Large intestine (tissue), 3 donors: ENCODE measurements at regions not wholly inside any gene's neighbourhood (a gene's known extent, or its start where the extent isn't known, plus 50 kb on each side); places are given as distances from the start of the nearest gene placed in this dataset.

Experiments used
- DNase-seq, 2 donors: peaks; one replicate each; pipeline versions ENCODE4 v3.0.0 to v3.0.0-alpha.2; 2013
- H3K27ac ChIP-seq: one replicate; pipeline ENCODE4 v1.5.1; 2013; ENCODE audit warnings: low read length
- H3K27me3 ChIP-seq: 2 replicates; pipeline ENCODE4 v1.6.1; 2013; ENCODE audit warnings: low read length; ENCODE audit not compliant: control insufficient read depth, insufficient read depth
- H3K36me3 ChIP-seq: 2 replicates; pipeline ENCODE4 v1.6.1; 2013; ENCODE audit warnings: low read length; ENCODE audit not compliant: control insufficient read depth, insufficient read depth
- H3K4me1 ChIP-seq: one replicate; pipeline ENCODE4 v1.6.1; 2013; ENCODE audit warnings: low read length; ENCODE audit not compliant: control insufficient read depth, insufficient read depth
- H3K4me3 ChIP-seq: one replicate; pipeline ENCODE4 v1.5.1; 2013; ENCODE audit warnings: low read length
- H3K9me3 ChIP-seq: one replicate; pipeline ENCODE4 v1.6.1; 2013; ENCODE audit warnings: mild to moderate bottlenecking, low read depth, low read length, moderate library complexity; ENCODE audit not compliant: control insufficient read depth
- WGBS: methylation state at CpG from one replicate; pipeline ENCODE4 v1.1.5; 2013; ENCODE audit warnings: low lambda C conversion rate; ENCODE audit not compliant: insufficient coverage; 5-methylcytosine and 5-hydroxymethylcytosine counted together

DNA sequence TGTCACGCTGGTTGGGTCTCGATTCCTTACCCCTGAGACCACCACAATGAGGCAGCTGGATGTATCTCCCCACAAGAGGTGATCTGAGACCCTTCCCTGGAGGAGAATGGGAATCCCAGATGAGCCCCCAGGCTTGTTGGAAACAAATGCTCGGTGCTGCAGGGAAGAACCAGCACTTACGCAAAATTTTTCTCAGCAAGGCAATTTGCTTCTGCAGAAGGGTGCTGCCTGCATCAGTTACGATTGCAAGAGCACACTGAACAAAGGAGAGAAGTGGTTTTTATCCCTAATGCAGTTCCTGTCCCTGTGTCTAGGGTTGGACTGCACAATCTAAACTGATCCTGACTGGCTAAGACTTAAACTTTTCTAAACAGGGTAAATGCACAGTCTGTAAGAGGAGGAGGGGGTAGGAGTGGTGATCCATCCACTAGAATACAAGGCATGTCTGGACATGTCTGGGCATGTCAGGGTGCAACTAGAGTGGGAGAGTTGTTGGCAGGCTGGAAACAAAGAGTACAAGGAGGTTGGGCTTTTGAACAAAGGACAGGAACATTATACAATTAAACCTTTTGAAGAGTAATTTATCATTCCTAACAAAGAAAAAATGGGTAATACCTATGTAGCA, 114.9 kb upstream of the FAM3C start:
- WGBS, result 100% methylated on average over 1 of the region's 5 CpGs
- Histone ChIP-seq H3K27me3 (no peaks in the 10 kb centered on the region), H3K4me3 (no peak overlapping the region), H3K9me3 (peaks cover 13% of the 10 kb centered on the region), H3K4me1 (no peaks in the 10 kb centered on the region), H3K27ac (no peak overlapping the region), H3K36me3 (no peaks in the 10 kb centered on the region)
- no peak for DNase-seq

- Histone ChIP-seq H3K27me3 (no peaks in the 10 kb centered on the region), H3K27ac (no peak overlapping the region)
- WGBS, result no CpG with 5 or more reads among the region's 2 CpGs
These were observed 114.2 kb upstream of the FAM3C start for GRCh38 chr7:121510302-121510701.

GRCh38 chr7:121505540-121506182, 109.6 kb upstream of the FAM3C start:
- Histone ChIP-seq H3K27me3 (no peaks in the 10 kb centered on the region), H3K4me1 (peaks cover 4% of the 10 kb centered on the region), H3K27ac (no peak overlapping the region), H3K9me3 (peaks cover 16% of the 10 kb centered on the region), H3K4me3 (no peak overlapping the region), H3K36me3 (no peaks in the 10 kb centered on the region)
- no peak for DNase-seq
- 50% methylated on average over 2 of the region's 6 CpGs for WGBS

More at GRCh38 chr7:121510302-121510701, 114.2 kb upstream of the FAM3C start:
- Histone ChIP-seq H3K4me3 (no peak overlapping the region), H3K36me3 (no peaks in the 10 kb centered on the region), H3K4me1 (no peaks in the 10 kb centered on the region), H3K9me3 (peaks cover 18% of the 10 kb centered on the region)
- DNase-seq, result no peak

DNA sequence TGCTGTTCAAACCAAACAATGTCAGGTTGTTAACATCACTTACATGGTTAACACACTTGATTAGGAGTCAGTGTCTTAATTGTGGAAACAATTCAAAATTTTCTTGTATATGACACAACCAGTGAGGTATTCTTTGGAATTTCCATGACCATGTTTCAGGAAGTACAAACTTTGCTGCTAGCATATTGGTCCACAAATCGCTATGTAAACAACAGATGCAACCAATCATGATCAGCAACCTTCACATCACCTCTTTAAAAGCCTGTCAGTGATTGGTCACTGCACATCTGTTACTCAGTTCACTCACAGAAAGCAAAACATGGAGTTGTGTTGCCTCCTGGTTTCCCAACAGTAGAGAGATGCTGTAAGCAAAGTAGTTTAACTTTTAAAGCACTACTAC, 108.9 kb upstream of the FAM3C start:
- no CpG with 5 or more reads among the region's 1 CpG for WGBS
- no peak for DNase-seq
- no peaks in the 10 kb centered on the region for H3K36me3 ChIP-seq
- H3K4me1 ChIP-seq, result peaks cover 9% of the 10 kb centered on the region
- no peak overlapping the region for H3K27ac ChIP-seq
- H3K27me3 ChIP-seq, result no peaks in the 10 kb centered on the region
- no peak overlapping the region for H3K4me3 ChIP-seq
- peaks cover 9% of the 10 kb centered on the region for H3K9me3 ChIP-seq

GRCh38 chr7:121504482-121504881, 108.4 kb upstream of the FAM3C start:
- H3K36me3 ChIP-seq, result no peaks in the 10 kb centered on the region
- H3K4me3 ChIP-seq, result no peak overlapping the region
- WGBS, result no CpG with 5 or more reads among the region's 4 CpGs
- no peak overlapping the region for H3K27ac ChIP-seq
- H3K9me3 ChIP-seq, result peaks cover 7% of the 10 kb centered on the region
- peaks cover 10% of the 10 kb centered on the region for H3K4me1 ChIP-seq
- no peak for DNase-seq
- H3K27me3 ChIP-seq, result no peaks in the 10 kb centered on the region

DNA sequence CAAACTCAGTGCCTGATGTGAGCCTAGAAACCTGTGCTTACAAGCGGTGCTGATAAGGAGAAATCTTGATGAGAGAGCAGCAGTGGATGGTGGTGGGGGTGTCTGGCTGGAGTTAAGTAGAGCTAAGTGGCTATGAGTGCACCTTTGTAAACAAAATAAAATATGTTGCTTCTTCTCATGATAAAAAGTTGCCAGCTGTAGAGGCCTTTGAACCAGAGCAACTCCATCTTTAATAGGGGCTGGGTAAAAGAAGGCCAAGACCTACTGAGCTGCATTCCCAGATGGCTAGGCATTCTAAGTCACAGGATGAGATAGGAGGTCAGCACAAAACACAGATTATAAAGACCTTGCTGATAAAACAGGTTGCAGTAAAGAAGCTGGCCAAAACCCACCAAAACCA, 107.6 kb upstream of the FAM3C start:
- DNase-seq, result no peak
- Histone ChIP-seq H3K27me3 (no peaks in the 10 kb centered on the region), H3K27ac (no peak overlapping the region), H3K36me3 (no peaks in the 10 kb centered on the region), H3K9me3 (peaks cover 7% of the 10 kb centered on the region), H3K4me3 (no peak overlapping the region), H3K4me1 (peaks cover 16% of the 10 kb centered on the region)
- WGBS, result no CpG with 5 or more reads among the region's 1 CpG

- no CpG with 5 or more reads among the region's 4 CpGs for WGBS
- Histone ChIP-seq H3K27ac (no peak overlapping the region), H3K4me1 (peaks cover 21% of the 10 kb centered on the region), H3K36me3 (no peaks in the 10 kb centered on the region), H3K4me3 (no peak overlapping the region), H3K27me3 (no peaks in the 10 kb centered on the region), H3K9me3 (peaks cover 7% of the 10 kb centered on the region)
- no peak for DNase-seq
These were observed 106.9 kb upstream of the FAM3C start for GRCh38 chr7:121503039-121503438.

- no peak overlapping the region for H3K4me3 ChIP-seq
- H3K4me1 ChIP-seq, result peaks cover 21% of the 10 kb centered on the region
- no peak for DNase-seq
- H3K9me3 ChIP-seq, result peaks cover 7% of the 10 kb centered on the region
- no peak overlapping the region for H3K27ac ChIP-seq
- H3K27me3 ChIP-seq, result no peaks in the 10 kb centered on the region
- H3K36me3 ChIP-seq, result no peaks in the 10 kb centered on the region
- 100% methylated on average over 1 of the region's 1 CpG for WGBS
These were observed 105.5 kb upstream of the FAM3C start for GRCh38 chr7:121501566-121501965.

DNA sequence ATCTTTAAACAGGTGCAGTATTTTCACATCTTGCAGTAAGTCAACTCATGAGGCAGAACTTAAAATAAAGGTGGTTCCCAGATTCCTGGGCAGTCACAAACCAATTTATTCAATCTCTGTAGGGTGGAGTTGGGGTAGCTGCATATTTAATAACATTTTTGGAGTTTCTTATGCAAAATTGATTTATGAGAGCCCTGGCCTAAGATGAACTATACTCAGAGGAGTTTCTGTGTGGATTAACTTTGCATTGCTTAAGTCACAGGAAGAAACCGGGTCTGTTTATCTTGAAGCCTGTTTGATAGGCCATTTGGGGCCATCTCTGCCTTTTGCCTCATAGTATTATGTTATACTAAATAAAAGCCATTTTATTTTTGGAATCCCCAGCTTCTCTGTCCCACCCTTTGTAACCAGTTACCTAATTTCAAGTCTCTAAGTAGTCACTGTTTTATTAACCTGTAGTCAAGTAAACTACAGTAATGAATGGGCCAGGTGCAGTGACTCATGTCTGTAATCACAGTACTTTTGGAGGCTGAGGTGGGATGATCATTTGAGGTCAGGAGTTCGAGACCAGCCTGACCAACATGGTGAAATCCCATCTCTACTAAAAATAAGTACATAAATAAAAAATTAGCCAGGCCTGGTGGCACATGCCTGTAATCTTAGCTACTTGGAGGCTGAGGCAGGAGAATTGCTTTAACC, 104.4 kb upstream of the FAM3C start:
- Histone ChIP-seq H3K27ac (peak overlapping the region; percentile 1), H3K9me3 (peaks cover under 1% of the 10 kb centered on the region), H3K4me1 (peaks cover 21% of the 10 kb centered on the region), H3K4me3 (no peak overlapping the region), H3K36me3 (no peaks in the 10 kb centered on the region), H3K27me3 (no peaks in the 10 kb centered on the region)
- WGBS, result no CpG with 5 or more reads among the region's 2 CpGs
- peak in 1 of 2 donors; percentile 10 for DNase-seq

GRCh38 chr7:121499624-121500023, 103.5 kb upstream of the FAM3C start:
- no peak overlapping the region for H3K4me3 ChIP-seq
- no peaks in the 10 kb centered on the region for H3K27me3 ChIP-seq
- no peaks in the 10 kb centered on the region for H3K9me3 ChIP-seq
- H3K36me3 ChIP-seq, result no peaks in the 10 kb centered on the region
- peaks cover 21% of the 10 kb centered on the region for H3K4me1 ChIP-seq
- H3K27ac ChIP-seq, result no peak overlapping the region
- no peak for DNase-seq
- WGBS, result no CpG with 5 or more reads among the region's 4 CpGs
